Immature natural killer cell (primary cell): ENCODE measurements at regions not wholly inside any gene's neighbourhood (a gene's known extent, or its start where the extent isn't known, plus 50 kb on each side); places are given as distances from the start of the nearest gene placed in this dataset.
"Not testable (repeated sequence)": the region's sequence is repeated elsewhere in the genome, so short reads cannot be mapped to it uniquely, and the experiment has no call there.

Source experiments
- DNase-seq, 3 donors: peaks; one replicate each; pipeline ENCODE4 v3.0.0; 2022; ENCODE audit warnings: mixed read lengths in 1 of 3
- H3K27ac Mint-ChIP-seq, 6 donors: one replicate each; pipeline ENCODE4 v1.8.0; 2020; ENCODE audit warnings: mixed read lengths in 6 of 6, mild to moderate bottlenecking in 5 of 6, inconsistent platforms in 4 of 6, moderate library complexity in 3 of 6
- H3K27me3 Mint-ChIP-seq, 3 donors: one replicate each; pipeline ENCODE4 v1.8.0; 2020 to 2021; ENCODE audit warnings: low read depth in 3 of 3, mild to moderate bottlenecking in 3 of 3, mixed read lengths in 3 of 3, moderate library complexity in 3 of 3, inconsistent platforms in 1 of 3
- H3K36me3 Mint-ChIP-seq, 3 donors: one replicate each; pipeline ENCODE4 v1.8.0; 2020; ENCODE audit warnings: mixed read lengths in 3 of 3, inconsistent platforms in 2 of 3, mild to moderate bottlenecking in 2 of 3
- H3K4me1 Mint-ChIP-seq, 2 donors: one replicate each; pipeline ENCODE4 v1.8.0; 2020; ENCODE audit warnings: inconsistent platforms in 2 of 2, mild to moderate bottlenecking in 2 of 2, mixed read lengths in 2 of 2, moderate library complexity in 1 of 2
- H3K4me3 Mint-ChIP-seq, 5 donors: one replicate each; pipeline ENCODE4 v1.8.0; 2020; ENCODE audit warnings: mild to moderate bottlenecking in 5 of 5, mixed read lengths in 5 of 5, inconsistent platforms in 3 of 5, moderate library complexity in 3 of 5
- H3K9me3 Mint-ChIP-seq, 6 donors: one replicate each; pipeline ENCODE4 v1.8.0; 2020; ENCODE audit warnings: mild to moderate bottlenecking in 6 of 6, mixed read lengths in 6 of 6, inconsistent platforms in 4 of 6, moderate library complexity in 3 of 6

GRCh38 chr10:95137990-95138625 lies 55.9 kb upstream of the ACSM6 start:
- H3K4me1 Mint-ChIP-seq, H3K27me3 Mint-ChIP-seq, H3K27ac Mint-ChIP-seq, DNase-seq, H3K9me3 Mint-ChIP-seq, H3K4me3 Mint-ChIP-seq: not testable (repeated sequence)
- peaks cover 7 to 11% (median 10%) of the 10 kb centered on the region in 3 donors for H3K36me3 Mint-ChIP-seq

- H3K27me3 Mint-ChIP-seq, result peaks cover 0 to 2% (median 1%) of the 10 kb centered on the region in 3 donors
- no peaks in the 10 kb centered on the region for H3K36me3 Mint-ChIP-seq
- DNase-seq, result no peak
- no peak overlapping the region for H3K4me3 Mint-ChIP-seq
- no peaks in the 10 kb centered on the region for H3K9me3 Mint-ChIP-seq
- H3K27ac Mint-ChIP-seq, result no peak overlapping the region
- H3K4me1 Mint-ChIP-seq, result no peaks in the 10 kb centered on the region
Measured at GRCh38 chr10:95134490-95134889, 59.5 kb upstream of the ACSM6 start.

GRCh38 chr10:95133997-95134396 lies 60.0 kb upstream of the ACSM6 start:
- no peak for DNase-seq
- Mint-ChIP-seq H3K4me3 (no peak overlapping the region), H3K27ac (no peak overlapping the region), H3K36me3 (peaks cover 0 to 3% (median 0%) of the 10 kb centered on the region in 3 donors), H3K27me3 (peaks cover 0 to 2% (median 1%) of the 10 kb centered on the region in 3 donors), H3K9me3 (no peaks in the 10 kb centered on the region), H3K4me1 (no peaks in the 10 kb centered on the region)

- Mint-ChIP-seq H3K9me3 (no peaks in the 10 kb centered on the region), H3K27ac (no peak overlapping the region), H3K4me3 (no peak overlapping the region), H3K4me1 (no peaks in the 10 kb centered on the region), H3K27me3 (peaks cover 0 to 2% (median 1%) of the 10 kb centered on the region in 3 donors), H3K36me3 (peaks cover 0 to 3% (median 0%) of the 10 kb centered on the region in 3 donors)
- peak; percentile 25 to 39 (median 35) for DNase-seq
Measured at GRCh38 chr10:95133016-95133752, 60.9 kb upstream of the ACSM6 start.

GRCh38 chr10:95130429-95130828 lies 61.1 kb upstream of the CYP2C8 start:
- H3K4me3 Mint-ChIP-seq, H3K36me3 Mint-ChIP-seq, H3K27me3 Mint-ChIP-seq, H3K9me3 Mint-ChIP-seq, H3K4me1 Mint-ChIP-seq, DNase-seq, H3K27ac Mint-ChIP-seq: not testable (repeated sequence)

GRCh38 chr10:95125582-95125981 lies 56.3 kb upstream of the CYP2C8 start:
- no peak for DNase-seq
- peaks cover 2 to 11% (median 5%) of the 10 kb centered on the region in 3 donors for H3K27me3 Mint-ChIP-seq
- peaks cover 0 to 10% (median 4%) of the 10 kb centered on the region in 3 donors for H3K36me3 Mint-ChIP-seq
- H3K4me3 Mint-ChIP-seq, result no peak overlapping the region
- peaks cover 0 to 11% (median 5%) of the 10 kb centered on the region in 6 donors for H3K9me3 Mint-ChIP-seq
- H3K27ac Mint-ChIP-seq, result no peak overlapping the region
- no peaks in the 10 kb centered on the region for H3K4me1 Mint-ChIP-seq

- Mint-ChIP-seq H3K4me3 (no peak overlapping the region), H3K4me1 (no peaks in the 10 kb centered on the region), H3K27ac (no peak overlapping the region), H3K9me3 (peaks cover 7 to 24% (median 16%) of the 10 kb centered on the region in 6 donors), H3K36me3 (peaks cover 0 to 10% (median 5%) of the 10 kb centered on the region in 3 donors), H3K27me3 (peaks cover 4 to 13% (median 7%) of the 10 kb centered on the region in 3 donors)
- no peak for DNase-seq
Measured at GRCh38 chr10:95122736-95123135, 53.4 kb upstream of the CYP2C8 start.

GRCh38 chr10:95121904-95122303 lies 52.6 kb upstream of the CYP2C8 start:
- H3K27me3 Mint-ChIP-seq, result peaks cover 4 to 13% (median 7%) of the 10 kb centered on the region in 3 donors
- no peak for DNase-seq
- H3K4me1 Mint-ChIP-seq, result no peaks in the 10 kb centered on the region
- H3K9me3 Mint-ChIP-seq, result peaks cover 7 to 33% (median 22%) of the 10 kb centered on the region in 6 donors
- peaks cover 0 to 11% (median 5%) of the 10 kb centered on the region in 3 donors for H3K36me3 Mint-ChIP-seq
- no peak overlapping the region for H3K27ac Mint-ChIP-seq
- H3K4me3 Mint-ChIP-seq, result no peak overlapping the region
